H1 (cell line): ENCODE measurements at regions not wholly inside any gene's neighbourhood (a gene's known extent, or its start where the extent isn't known, plus 50 kb on each side); places are given as distances from the start of the nearest gene placed in this dataset.

Experiments
- BRCA1 ChIP-seq: IDR thresholded peaks from 2 replicates; pipeline ENCODE4 v1.6.1; 2012; ENCODE audit warnings: low read depth, low read length, improper control_type of control experiment
- KDM4A ChIP-seq: IDR thresholded peaks from one replicate; pipeline ENCODE4 v1.7.1; 2012; ENCODE audit warnings: low read depth, mild to moderate bottlenecking, moderate library complexity, low read length, inconsistent platforms; ENCODE audit not compliant: severe bottlenecking
- SIX5 ChIP-seq: IDR thresholded peaks from 2 replicates; pipeline ENCODE4 v1.6.1; 2011; ENCODE audit warnings: mild to moderate bottlenecking, low read depth, low read length
- TF ChIP-seq, protein P1 (sequence below): fragments of 300-600 bp; sonication (generic); IDR thresholded peaks from 2 replicates; pipeline ENCODE4 v1.7.1; 2012; ENCODE audit warnings: low read length, moderate library complexity, mild to moderate bottlenecking, inconsistent platforms; ENCODE audit not compliant: insufficient replicate concordance

DNA sequence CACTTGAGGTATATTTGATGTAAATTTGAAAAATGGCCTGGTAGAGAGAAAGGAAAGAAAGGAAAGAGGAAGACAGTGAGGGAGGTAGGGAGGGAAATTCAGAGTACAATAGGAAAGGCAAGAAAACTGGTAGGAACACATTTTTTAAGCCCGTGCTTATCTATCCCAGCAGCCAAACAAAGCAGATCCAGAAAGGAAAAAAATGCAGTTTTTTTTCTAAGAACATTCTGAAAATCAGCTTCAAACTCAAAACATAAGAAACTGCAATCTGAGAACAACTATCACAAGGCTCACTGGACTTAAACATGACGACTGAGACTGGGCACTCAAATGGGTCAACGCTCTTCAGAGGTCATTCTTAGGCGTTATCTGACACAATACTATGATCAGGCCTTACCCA lies 408.3 kb upstream of the DDI1 start (continued):
- TF ChIP-seq, protein P1, sequence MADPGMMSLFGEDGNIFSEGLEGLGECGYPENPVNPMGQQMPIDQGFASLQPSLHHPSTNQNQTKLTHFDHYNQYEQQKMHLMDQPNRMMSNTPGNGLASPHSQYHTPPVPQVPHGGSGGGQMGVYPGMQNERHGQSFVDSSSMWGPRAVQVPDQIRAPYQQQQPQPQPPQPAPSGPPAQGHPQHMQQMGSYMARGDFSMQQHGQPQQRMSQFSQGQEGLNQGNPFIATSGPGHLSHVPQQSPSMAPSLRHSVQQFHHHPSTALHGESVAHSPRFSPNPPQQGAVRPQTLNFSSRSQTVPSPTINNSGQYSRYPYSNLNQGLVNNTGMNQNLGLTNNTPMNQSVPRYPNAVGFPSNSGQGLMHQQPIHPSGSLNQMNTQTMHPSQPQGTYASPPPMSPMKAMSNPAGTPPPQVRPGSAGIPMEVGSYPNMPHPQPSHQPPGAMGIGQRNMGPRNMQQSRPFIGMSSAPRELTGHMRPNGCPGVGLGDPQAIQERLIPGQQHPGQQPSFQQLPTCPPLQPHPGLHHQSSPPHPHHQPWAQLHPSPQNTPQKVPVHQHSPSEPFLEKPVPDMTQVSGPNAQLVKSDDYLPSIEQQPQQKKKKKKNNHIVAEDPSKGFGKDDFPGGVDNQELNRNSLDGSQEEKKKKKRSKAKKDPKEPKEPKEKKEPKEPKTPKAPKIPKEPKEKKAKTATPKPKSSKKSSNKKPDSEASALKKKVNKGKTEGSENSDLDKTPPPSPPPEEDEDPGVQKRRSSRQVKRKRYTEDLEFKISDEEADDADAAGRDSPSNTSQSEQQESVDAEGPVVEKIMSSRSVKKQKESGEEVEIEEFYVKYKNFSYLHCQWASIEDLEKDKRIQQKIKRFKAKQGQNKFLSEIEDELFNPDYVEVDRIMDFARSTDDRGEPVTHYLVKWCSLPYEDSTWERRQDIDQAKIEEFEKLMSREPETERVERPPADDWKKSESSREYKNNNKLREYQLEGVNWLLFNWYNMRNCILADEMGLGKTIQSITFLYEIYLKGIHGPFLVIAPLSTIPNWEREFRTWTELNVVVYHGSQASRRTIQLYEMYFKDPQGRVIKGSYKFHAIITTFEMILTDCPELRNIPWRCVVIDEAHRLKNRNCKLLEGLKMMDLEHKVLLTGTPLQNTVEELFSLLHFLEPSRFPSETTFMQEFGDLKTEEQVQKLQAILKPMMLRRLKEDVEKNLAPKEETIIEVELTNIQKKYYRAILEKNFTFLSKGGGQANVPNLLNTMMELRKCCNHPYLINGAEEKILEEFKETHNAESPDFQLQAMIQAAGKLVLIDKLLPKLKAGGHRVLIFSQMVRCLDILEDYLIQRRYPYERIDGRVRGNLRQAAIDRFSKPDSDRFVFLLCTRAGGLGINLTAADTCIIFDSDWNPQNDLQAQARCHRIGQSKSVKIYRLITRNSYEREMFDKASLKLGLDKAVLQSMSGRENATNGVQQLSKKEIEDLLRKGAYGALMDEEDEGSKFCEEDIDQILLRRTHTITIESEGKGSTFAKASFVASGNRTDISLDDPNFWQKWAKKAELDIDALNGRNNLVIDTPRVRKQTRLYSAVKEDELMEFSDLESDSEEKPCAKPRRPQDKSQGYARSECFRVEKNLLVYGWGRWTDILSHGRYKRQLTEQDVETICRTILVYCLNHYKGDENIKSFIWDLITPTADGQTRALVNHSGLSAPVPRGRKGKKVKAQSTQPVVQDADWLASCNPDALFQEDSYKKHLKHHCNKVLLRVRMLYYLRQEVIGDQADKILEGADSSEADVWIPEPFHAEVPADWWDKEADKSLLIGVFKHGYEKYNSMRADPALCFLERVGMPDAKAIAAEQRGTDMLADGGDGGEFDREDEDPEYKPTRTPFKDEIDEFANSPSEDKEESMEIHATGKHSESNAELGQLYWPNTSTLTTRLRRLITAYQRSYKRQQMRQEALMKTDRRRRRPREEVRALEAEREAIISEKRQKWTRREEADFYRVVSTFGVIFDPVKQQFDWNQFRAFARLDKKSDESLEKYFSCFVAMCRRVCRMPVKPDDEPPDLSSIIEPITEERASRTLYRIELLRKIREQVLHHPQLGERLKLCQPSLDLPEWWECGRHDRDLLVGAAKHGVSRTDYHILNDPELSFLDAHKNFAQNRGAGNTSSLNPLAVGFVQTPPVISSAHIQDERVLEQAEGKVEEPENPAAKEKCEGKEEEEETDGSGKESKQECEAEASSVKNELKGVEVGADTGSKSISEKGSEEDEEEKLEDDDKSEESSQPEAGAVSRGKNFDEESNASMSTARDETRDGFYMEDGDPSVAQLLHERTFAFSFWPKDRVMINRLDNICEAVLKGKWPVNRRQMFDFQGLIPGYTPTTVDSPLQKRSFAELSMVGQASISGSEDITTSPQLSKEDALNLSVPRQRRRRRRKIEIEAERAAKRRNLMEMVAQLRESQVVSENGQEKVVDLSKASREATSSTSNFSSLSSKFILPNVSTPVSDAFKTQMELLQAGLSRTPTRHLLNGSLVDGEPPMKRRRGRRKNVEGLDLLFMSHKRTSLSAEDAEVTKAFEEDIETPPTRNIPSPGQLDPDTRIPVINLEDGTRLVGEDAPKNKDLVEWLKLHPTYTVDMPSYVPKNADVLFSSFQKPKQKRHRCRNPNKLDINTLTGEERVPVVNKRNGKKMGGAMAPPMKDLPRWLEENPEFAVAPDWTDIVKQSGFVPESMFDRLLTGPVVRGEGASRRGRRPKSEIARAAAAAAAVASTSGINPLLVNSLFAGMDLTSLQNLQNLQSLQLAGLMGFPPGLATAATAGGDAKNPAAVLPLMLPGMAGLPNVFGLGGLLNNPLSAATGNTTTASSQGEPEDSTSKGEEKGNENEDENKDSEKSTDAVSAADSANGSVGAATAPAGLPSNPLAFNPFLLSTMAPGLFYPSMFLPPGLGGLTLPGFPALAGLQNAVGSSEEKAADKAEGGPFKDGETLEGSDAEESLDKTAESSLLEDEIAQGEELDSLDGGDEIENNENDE: no peak
- TF ChIP-seq KDM4A (no peak), BRCA1 (no peak), SIX5 (no peak)
